Fibroblast of the aortic adventitia (primary cell): ENCODE measurements at regions not wholly inside any gene's neighbourhood (a gene's known extent, or its start where the extent isn't known, plus 50 kb on each side); places are given as distances from the start of the nearest gene placed in this dataset.

Experiments used
- DNase-seq: peaks from one replicate; pipeline ENCODE4 v3.0.0-alpha.2; 2010; ENCODE audit warnings: low read depth
- H3K4me3 ChIP-seq: 2 replicates; pipeline ENCODE4 v1.5.1; 2011; ENCODE audit warnings: low read depth, mild to moderate bottlenecking, control low read depth, low read length, moderate library complexity
- TF ChIP-seq, protein P1 (sequence below): IDR thresholded peaks from 2 replicates; pipeline ENCODE4 v1.5.1; 2011; ENCODE audit warnings: mild to moderate bottlenecking, low read length, control low read depth, inconsistent platforms; ENCODE audit not compliant: insufficient read depth

DNA sequence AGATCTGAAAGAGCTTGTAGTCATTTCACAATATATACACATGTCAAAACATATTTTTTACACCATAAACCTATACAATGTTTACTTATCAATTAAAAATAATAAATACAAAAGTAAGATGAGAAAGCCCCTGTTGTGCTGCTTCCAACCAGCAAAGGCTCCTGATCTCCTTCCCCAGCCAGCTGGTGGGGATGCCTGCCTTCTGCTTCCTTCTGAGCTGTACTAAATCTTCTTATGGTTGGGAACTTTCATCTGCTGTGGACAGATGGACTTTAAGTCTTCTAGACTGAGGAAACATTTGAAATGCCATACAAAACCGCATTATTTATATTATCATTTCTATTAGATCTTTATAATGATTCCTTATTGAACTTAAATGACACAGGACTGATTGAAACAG lies 745.3 kb upstream of the CHD1 start:
- no peak overlapping the region for H3K4me3 ChIP-seq
- no peak for DNase-seq
- TF ChIP-seq, protein P1, sequence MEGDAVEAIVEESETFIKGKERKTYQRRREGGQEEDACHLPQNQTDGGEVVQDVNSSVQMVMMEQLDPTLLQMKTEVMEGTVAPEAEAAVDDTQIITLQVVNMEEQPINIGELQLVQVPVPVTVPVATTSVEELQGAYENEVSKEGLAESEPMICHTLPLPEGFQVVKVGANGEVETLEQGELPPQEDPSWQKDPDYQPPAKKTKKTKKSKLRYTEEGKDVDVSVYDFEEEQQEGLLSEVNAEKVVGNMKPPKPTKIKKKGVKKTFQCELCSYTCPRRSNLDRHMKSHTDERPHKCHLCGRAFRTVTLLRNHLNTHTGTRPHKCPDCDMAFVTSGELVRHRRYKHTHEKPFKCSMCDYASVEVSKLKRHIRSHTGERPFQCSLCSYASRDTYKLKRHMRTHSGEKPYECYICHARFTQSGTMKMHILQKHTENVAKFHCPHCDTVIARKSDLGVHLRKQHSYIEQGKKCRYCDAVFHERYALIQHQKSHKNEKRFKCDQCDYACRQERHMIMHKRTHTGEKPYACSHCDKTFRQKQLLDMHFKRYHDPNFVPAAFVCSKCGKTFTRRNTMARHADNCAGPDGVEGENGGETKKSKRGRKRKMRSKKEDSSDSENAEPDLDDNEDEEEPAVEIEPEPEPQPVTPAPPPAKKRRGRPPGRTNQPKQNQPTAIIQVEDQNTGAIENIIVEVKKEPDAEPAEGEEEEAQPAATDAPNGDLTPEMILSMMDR, result no peak

DNA sequence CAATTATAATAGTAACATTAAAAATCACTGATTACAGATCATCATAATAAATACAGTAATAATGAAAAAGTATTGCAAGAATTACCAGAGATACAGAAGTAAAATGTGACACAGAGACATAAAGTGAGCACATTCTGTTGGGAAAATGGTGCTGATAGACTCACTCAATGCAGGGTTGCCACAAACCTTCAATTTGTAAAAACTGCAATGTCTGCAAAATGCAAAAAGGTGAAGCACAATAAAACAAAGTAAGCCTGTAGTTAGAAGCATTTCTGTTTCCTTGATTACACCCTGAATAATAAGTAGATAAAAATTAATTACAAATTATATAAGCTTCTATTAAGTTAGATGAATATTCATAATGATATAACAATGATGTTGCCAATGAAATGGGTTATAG lies 736.2 kb upstream of the CHD1 start:
- no peak overlapping the region for H3K4me3 ChIP-seq
- DNase-seq, result no peak
- TF ChIP-seq, protein P1, result no peak

DNA sequence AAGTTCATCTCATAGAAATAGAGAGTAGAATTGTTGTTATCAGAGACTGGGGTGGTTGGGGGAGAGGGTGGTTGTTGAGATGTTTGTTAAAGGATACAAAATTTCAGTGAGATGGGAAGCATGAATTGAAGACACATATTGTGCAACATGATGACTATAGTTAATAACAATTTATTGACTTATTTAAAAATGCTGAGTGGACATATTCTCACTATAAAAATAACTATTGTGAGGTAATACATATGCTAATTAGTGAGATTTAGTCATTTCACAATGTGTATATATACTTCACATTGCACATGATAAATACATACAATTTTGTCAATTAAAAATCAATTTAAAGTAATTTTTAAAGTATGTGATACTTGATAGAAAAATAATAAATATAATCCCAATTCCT lies 722.5 kb upstream of the CHD1 start:
- TF ChIP-seq, protein P1, result no peak
- H3K4me3 ChIP-seq, result no peak overlapping the region
- DNase-seq, result no peak

DNA sequence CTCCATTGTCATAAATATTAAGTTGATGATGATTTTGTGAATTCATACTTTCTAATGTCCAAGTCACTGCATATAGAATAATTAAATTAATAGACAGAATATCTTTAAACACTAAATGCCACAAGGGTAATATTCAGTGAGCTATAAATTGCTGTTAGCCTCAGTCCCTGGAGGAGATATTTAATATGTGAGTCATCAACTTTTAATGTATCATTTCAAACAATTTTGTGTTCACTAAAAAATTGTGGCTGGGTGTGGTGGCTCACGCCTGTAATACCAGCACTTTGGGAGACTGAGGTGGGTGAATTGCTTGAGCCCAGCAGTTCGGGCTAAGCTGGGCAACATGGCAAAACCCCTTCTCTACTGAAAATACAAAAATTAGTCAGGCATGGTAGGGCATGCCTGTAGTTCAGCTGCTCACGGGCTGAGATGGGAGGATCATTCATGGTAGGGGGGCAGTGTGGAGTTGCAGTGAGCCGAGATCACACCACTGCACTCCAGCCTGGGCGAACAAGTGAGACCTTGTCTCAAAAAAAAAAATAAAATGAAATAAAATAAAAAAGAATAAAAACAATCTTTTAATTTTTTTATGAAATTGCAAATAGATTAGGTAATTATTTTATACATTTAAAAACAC lies 717.3 kb upstream of the CHD1 start:
- DNase-seq, result no peak
- TF ChIP-seq, protein P1, result no peak
- no peak overlapping the region for H3K4me3 ChIP-seq

DNA sequence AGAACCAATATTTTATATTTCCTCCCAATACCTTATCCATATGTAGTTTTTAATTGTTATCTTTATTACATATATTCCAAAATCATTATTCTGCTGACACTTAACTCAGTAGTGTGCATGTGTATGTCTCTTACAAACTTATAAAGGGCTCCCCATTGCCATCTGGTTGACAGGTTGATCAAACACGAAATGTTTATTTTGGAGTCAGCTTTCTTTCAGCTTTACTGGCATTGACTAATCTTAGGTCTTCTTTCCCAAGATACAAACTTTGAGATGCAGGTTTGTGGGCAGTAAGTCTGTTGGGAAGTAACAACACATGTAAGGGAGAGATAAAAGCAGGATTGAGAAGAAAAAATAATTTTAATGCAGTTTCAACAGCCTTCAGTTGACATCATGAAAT lies 716.0 kb upstream of the CHD1 start:
- no peak overlapping the region for H3K4me3 ChIP-seq
- no peak for DNase-seq
- TF ChIP-seq, protein P1, result no peak

DNA sequence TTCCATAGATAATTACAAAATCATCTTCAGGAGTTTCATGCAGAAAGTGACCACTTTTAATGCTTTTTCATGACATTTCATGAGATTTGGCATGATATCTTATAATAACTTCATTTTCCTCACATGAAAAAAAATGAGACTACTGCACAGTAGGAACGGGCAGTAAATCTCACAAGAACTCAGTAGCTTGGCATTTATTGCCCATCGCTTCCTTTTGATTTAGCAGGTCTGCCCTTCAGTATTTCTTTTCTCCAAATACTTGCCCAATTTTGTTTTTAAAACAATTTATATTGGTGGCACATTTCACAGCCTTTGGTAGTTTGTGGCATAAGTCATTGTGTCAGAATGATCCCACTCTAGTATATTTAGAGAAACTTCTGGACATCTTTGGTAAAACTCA lies 711.8 kb upstream of the CHD1 start:
- no peak overlapping the region for H3K4me3 ChIP-seq
- no peak for DNase-seq
- TF ChIP-seq, protein P1, result no peak

DNA sequence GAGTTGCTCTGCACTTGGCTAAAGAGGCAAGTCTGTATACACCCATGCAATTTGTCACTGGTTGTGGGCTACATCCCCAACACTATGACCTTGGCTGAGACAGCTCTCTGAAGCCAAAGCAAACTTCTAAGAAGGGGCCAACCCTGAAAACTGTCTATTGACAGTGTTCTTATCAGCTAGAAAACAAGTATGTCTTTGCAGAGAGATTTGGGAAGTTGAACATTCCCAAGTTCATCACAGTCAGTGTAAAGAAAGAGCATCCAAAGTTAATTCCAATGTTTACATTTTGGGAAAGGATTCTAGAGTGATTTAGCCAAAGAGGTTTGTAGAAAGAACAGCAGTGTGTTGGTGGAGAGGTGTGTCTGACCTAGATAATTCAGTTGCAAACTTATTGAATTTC lies 711.1 kb upstream of the CHD1 start:
- no peak overlapping the region for H3K4me3 ChIP-seq
- DNase-seq, result no peak
- TF ChIP-seq, protein P1, result no peak
